ENCODE measurements at regions not wholly inside any gene's neighbourhood (a gene's known extent, or its start where the extent isn't known, plus 50 kb on each side); places are given as distances from the start of the nearest gene placed in this dataset.

DNA sequence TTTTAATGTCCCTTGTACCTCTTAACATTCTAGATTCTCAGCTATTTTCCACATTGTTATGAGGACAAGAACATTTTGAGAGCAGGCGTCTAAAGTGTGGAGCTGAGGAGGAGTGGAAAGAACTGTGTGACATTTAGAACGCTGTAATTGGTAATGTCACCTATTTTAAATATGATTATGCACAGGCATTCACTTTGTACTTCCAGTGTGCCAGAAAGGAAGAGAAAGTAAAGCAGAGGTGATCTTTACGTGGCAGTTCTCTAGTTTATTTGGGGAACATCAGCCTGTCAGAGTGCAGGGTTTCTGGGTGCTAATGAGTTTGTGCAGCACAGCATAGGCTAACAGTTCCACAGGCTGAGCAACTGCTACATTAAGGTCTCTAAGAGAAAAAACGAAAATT, 498.4 kb upstream of the POM121L12 start:
- Histone ChIP-seq H3K27me3 (no peaks in the 10 kb centered on the region), H3K4me3 (no peak overlapping the region), H3K4me1 (no peaks in the 10 kb centered on the region), H3K9me3 (no peaks in the 10 kb centered on the region), H3K36me3 (no peaks in the 10 kb centered on the region), H3K27ac (no peak overlapping the region)
- TF ChIP-seq, protein P1, sequence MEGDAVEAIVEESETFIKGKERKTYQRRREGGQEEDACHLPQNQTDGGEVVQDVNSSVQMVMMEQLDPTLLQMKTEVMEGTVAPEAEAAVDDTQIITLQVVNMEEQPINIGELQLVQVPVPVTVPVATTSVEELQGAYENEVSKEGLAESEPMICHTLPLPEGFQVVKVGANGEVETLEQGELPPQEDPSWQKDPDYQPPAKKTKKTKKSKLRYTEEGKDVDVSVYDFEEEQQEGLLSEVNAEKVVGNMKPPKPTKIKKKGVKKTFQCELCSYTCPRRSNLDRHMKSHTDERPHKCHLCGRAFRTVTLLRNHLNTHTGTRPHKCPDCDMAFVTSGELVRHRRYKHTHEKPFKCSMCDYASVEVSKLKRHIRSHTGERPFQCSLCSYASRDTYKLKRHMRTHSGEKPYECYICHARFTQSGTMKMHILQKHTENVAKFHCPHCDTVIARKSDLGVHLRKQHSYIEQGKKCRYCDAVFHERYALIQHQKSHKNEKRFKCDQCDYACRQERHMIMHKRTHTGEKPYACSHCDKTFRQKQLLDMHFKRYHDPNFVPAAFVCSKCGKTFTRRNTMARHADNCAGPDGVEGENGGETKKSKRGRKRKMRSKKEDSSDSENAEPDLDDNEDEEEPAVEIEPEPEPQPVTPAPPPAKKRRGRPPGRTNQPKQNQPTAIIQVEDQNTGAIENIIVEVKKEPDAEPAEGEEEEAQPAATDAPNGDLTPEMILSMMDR (IDR thresholded peaks at IDR 0.05): no peak
- intact Hi-C loops (cut with DNase I): no loop called here
- ATAC-seq (no peak), DNase-seq (no peak)

DNA sequence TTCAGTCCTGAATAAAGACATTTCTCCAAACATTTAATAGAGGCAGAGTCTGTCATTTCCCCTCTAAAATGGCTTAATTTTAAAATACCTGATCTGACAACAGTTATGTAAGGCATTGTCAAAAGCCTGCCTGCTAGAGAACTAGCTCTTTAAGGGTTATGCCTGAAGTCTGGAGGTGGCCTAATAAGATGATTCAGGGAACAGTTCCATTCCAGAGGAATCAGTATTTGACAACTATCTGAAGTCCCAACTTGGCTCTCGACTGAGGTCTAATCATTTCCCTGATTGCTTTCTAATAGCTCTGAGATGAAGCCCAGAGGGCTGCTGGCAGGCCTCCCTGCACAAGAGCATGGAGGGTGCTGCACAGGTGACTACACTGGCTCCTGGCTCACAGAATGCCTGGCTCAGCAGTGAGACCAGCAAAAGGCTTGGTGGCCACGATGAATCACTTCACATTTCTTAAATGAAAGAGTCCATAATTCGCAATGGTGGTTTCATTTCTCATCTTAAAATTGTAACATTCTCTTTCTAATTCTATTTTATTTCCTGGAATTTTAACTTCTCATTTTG, 509.6 kb upstream of the POM121L12 start:
- ATAC-seq (no peak), DNase-seq (no peak)
- H3K27ac ChIP-seq: no peak overlapping the region
- no peaks in the 10 kb centered on the region for H3K27me3 ChIP-seq
- intact Hi-C loops (cut with DNase I): no loop called here
- no peaks in the 10 kb centered on the region for H3K36me3 ChIP-seq
- H3K4me3 ChIP-seq: no peak overlapping the region
- no peaks in the 10 kb centered on the region for H3K4me1 ChIP-seq
- H3K9me3 ChIP-seq: no peaks in the 10 kb centered on the region
- TF ChIP-seq, protein P1 (IDR thresholded peaks at IDR 0.05): no peak

DNA sequence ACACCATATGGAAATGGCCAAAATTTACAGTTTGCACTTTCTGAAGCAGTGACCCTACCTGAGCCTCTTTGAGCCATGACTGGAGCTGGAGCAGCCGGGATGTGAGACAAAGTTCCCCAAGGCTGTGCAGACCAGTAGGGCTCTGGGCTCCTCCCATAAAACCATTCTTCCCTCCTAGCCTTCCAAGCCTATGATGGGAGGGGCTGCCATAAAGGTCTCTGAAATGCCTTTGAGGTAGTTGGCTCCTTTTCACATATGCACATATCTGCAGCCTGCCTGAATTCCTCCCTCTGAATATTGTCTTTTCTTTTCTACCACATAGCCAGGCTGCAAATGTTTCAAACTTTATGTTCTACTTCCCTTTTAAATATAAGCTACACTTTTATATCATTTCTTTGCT, 516.6 kb upstream of the POM121L12 start:
- H3K4me1 ChIP-seq: no peaks in the 10 kb centered on the region
- DNase-seq (no peak), ATAC-seq (no peak)
- H3K4me3 ChIP-seq: no peak overlapping the region
- no peaks in the 10 kb centered on the region for H3K9me3 ChIP-seq
- intact Hi-C loops (cut with DNase I): no loop called here
- no peaks in the 10 kb centered on the region for H3K36me3 ChIP-seq
- TF ChIP-seq, protein P1 (IDR thresholded peaks at IDR 0.05): no peak
- no peak overlapping the region for H3K27ac ChIP-seq
- H3K27me3 ChIP-seq: no peaks in the 10 kb centered on the region

DNA sequence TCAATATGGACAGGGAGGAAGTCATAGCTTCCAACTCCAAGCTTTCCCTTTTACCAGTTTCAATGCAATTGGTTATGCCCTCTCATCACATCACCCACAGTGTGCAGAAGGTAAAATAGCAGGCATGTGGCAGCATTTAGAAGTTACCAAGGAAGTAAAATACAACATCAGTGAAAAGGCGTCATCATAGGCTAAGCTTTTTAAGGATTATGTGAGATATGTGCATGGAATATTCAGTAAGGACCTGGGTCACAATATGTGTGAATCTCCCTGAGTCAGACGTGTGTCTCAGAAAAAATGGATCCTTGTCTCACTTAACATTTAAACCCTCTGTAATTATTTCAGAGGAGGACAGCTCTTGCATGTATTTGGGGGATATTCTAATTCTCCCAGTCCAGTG, 522.8 kb upstream of the POM121L12 start:
- TF ChIP-seq, protein P1 (IDR thresholded peaks at IDR 0.05): no peak
- no peaks in the 10 kb centered on the region for H3K4me1 ChIP-seq
- DNase-seq: no peak
- no peaks in the 10 kb centered on the region for H3K9me3 ChIP-seq
- intact Hi-C loops (cut with DNase I): no loop called here
- ATAC-seq: no peak
- H3K27ac ChIP-seq: no peak overlapping the region
- H3K4me3 ChIP-seq: no peak overlapping the region
- no peaks in the 10 kb centered on the region for H3K27me3 ChIP-seq
- no peaks in the 10 kb centered on the region for H3K36me3 ChIP-seq

DNA sequence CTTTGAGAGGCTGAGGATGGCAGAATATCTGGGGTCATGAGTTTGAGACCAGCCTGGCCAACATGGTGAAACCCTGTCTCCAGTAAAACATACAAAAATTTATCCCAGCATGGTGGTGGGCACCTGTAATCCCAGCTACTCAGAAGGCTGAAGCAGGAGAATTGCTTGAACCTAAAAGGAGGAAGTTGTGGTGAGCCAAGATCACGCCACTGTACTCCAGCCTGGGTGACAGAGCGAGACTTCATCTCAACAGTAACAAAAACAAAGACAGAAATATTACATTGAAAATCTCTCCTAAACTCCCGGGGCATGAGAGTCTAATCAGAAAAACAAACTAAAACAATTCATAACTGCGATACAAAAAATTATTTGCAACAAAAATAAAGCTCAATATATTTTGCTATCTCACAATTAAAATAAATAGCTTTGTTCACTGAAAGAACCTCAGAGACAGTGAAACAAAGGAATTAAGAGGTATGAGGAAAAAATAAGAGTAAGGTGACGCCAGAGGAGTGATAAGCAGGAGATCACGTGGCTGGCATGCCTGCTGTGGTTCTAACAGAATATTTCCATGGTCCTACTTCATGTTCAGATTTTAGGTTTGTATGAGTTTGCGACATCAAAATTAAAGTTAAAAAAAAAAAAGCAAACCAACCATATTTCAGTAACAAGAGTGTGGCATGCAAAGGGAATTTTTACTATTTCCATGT, 527.7 kb upstream of the POM121L12 start:
- no peaks in the 10 kb centered on the region for H3K4me1 ChIP-seq
- H3K4me3 ChIP-seq: no peak overlapping the region
- no peak for DNase-seq
- H3K36me3 ChIP-seq: no peaks in the 10 kb centered on the region
- intact Hi-C loops (cut with DNase I): no loop called here
- H3K9me3 ChIP-seq: no peaks in the 10 kb centered on the region
- ATAC-seq: no peak
- TF ChIP-seq, protein P1 (IDR thresholded peaks at IDR 0.05): no peak
- no peak overlapping the region for H3K27ac ChIP-seq
- no peaks in the 10 kb centered on the region for H3K27me3 ChIP-seq
